Erythroblast (primary cell): ENCODE measurements at regions not wholly inside any gene's neighbourhood (a gene's known extent, or its start where the extent isn't known, plus 50 kb on each side); places are given as distances from the start of the nearest gene placed in this dataset.

Experiments used
- GATA1 ChIP-seq: IDR thresholded peaks from 2 replicates; pipeline ENCODE4 v1.6.1; 2011; ENCODE audit warnings: low read depth, mild to moderate bottlenecking, control low read depth, low read length, moderate library complexity
- POLR2A ChIP-seq: IDR thresholded peaks from 2 replicates; pipeline ENCODE4 v1.6.1; 2011; ENCODE audit warnings: mild to moderate bottlenecking, low read length

DNA sequence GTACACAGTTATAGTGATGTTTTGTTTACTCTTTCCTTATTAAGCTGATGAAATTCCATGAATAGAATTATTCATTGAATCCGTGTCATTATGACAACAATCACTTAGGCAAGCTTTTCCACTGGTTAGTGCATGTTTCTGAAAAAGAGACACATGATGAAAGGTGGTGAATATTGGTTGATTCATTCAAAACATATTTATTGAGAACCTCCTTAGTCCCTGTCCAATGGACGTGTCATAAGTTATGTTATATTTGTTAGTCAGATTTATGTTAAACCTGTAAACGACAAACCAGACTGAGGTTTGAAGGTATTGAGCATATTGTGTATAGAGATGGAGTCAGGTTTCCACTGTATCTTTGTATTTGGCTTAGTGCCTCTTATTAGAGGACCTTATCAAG lies 1888.9 kb upstream of the CDH6 start:
- TF ChIP-seq POLR2A (no peak), GATA1 (no peak)
